HCT116 (cell line): ENCODE measurements at regions not wholly inside any gene's neighbourhood (a gene's known extent, or its start where the extent isn't known, plus 50 kb on each side); places are given as distances from the start of the nearest gene placed in this dataset.

ENCODE experiments used
- CBX3 ChIP-seq: IDR thresholded peaks from 2 replicates; pipeline ENCODE4 v1.6.1; 2012; ENCODE audit warnings: low read depth
- ELF1 ChIP-seq: IDR thresholded peaks from 2 replicates; pipeline ENCODE4 v1.6.1; 2012; ENCODE audit warnings: low read depth, borderline replicate concordance
- EZH2 ChIP-seq: fragments of 200-600 bp; sonication (generic); IDR thresholded peaks from 2 replicates; pipeline ENCODE4 v1.6.1; 2017; ENCODE audit warnings: antibody characterized with exemption, mixed run types
- EZH2phosphoT487 ChIP-seq: fragments of 200-600 bp; IDR thresholded peaks from 2 replicates; pipeline ENCODE4 v1.6.1; 2018; ENCODE audit warnings: antibody characterized with exemption, borderline replicate concordance
- POLR2A ChIP-seq: IDR thresholded peaks from 2 replicates; pipeline ENCODE4 v1.7.0; 2011; ENCODE audit warnings: borderline replicate concordance; ENCODE audit not compliant: insufficient read depth, insufficient read length; ENCODE audit errors: extremely low read depth
- POLR2AphosphoS5 ChIP-seq: IDR thresholded peaks from 2 replicates; pipeline ENCODE4 v1.6.1; 2011; ENCODE audit warnings: mild to moderate bottlenecking, low read depth, low read length, moderate library complexity
- TCF7L2 ChIP-seq: IDR thresholded peaks from 2 replicates; pipeline ENCODE4 v1.7.0; 2011; ENCODE audit warnings: borderline replicate concordance, inconsistent platforms; ENCODE audit not compliant: insufficient read depth, insufficient read length; ENCODE audit errors: extremely low read depth
- YY1 ChIP-seq: IDR thresholded peaks from 2 replicates; pipeline ENCODE4 v1.6.1; 2011; ENCODE audit warnings: low read length, low read depth, moderate library complexity, mild to moderate bottlenecking; ENCODE audit not compliant: insufficient replicate concordance; ENCODE audit errors: extremely low read depth
- ZFX ChIP-seq: fragments of 450-650 bp; IDR thresholded peaks from 2 replicates; pipeline ENCODE4 v1.6.1; 2017
- TF ChIP-seq, protein P1 (sequence below), 3 experiments: fragments of 200-600 bp in 1 of 3; sonication (generic) in 1 of 3; IDR thresholded peaks in 2 of 3; conservative IDR thresholded peaks in 1 of 3; 2 replicates each; pipeline ENCODE4 v1.5.1; 2012 to 2017; ENCODE audit warnings: low read depth in 2 of 3, low read length in 2 of 3, antibody characterized with exemption in 1 of 3, borderline replicate concordance in 1 of 3, control low read depth in 1 of 3, mild to moderate bottlenecking in 1 of 3, mixed read lengths in 1 of 3, mixed run types in 1 of 3, moderate library complexity in 1 of 3; ENCODE audit not compliant: insufficient read depth in 1 of 3
- TF ChIP-seq, protein P2 (sequence below): IDR thresholded peaks from 2 replicates; pipeline ENCODE4 v1.6.1; 2012

- TF ChIP-seq, protein P1, sequence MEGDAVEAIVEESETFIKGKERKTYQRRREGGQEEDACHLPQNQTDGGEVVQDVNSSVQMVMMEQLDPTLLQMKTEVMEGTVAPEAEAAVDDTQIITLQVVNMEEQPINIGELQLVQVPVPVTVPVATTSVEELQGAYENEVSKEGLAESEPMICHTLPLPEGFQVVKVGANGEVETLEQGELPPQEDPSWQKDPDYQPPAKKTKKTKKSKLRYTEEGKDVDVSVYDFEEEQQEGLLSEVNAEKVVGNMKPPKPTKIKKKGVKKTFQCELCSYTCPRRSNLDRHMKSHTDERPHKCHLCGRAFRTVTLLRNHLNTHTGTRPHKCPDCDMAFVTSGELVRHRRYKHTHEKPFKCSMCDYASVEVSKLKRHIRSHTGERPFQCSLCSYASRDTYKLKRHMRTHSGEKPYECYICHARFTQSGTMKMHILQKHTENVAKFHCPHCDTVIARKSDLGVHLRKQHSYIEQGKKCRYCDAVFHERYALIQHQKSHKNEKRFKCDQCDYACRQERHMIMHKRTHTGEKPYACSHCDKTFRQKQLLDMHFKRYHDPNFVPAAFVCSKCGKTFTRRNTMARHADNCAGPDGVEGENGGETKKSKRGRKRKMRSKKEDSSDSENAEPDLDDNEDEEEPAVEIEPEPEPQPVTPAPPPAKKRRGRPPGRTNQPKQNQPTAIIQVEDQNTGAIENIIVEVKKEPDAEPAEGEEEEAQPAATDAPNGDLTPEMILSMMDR (IDR thresholded peaks at IDR 0.05 in 2 of 3, conservative IDR thresholded peaks at IDR 0.05 in 1 of 3; ENCODE audit: borderline replicate concordance in 1 of 3, insufficient read depth in 1 of 3, low read depth in 2 of 3, low read length in 2 of 3): no peak
- TF ChIP-seq POLR2A (no peak), TCF7L2 (no peak), POLR2AphosphoS5 (no peak), EZH2phosphoT487 (no peak), YY1 (no peak), EZH2 (no peak), ZFX (no peak), ELF1 (no peak), CBX3 (no peak)
- TF ChIP-seq, protein P2, sequence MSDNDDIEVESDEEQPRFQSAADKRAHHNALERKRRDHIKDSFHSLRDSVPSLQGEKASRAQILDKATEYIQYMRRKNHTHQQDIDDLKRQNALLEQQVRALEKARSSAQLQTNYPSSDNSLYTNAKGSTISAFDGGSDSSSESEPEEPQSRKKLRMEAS: no peak
Measured at GRCh38 chr1:59152511-59152910, 144.4 kb upstream of the FGGY start.
